HEK293T (cell line): ENCODE measurements at regions not wholly inside any gene's neighbourhood (a gene's known extent, or its start where the extent isn't known, plus 50 kb on each side); places are given as distances from the start of the nearest gene placed in this dataset.
A peak's percentile ranks its signal among the peaks of the same experiment; 100 is the strongest.
"Not testable (repeated sequence)": the region's sequence is repeated elsewhere in the genome, so short reads cannot be mapped to it uniquely, and the experiment has no call there.

Source experiments
- CTCF ChIA-PET: fragments of 350-600 bp; formaldehyde crosslinking; extraction: SDS; loops from one replicate; lab custom pipeline; 2021; ENCODE audit warnings: antibody characterized with exemption, inconsistent platforms; lab: Yijun Ruan, JAX
- POLR2A ChIA-PET: fragments of 350-600 bp; formaldehyde crosslinking; extraction: SDS; loops from one replicate; lab custom pipeline; 2020; ENCODE audit warnings: antibody characterized with exemption, inconsistent platforms; lab: Yijun Ruan, JAX
- DNase-seq: peaks from one replicate; pipeline ENCODE4 v3.0.0; 2012; ENCODE audit warnings: mixed read lengths; ENCODE audit errors: extremely low spot score
- ARNT ChIP-seq: fragments of 450-650 bp; IDR thresholded peaks from 2 replicates; pipeline ENCODE4 v1.6.1; 2017; ENCODE audit warnings: mild to moderate bottlenecking
- BHLHE40 ChIP-seq: fragments of 450-650 bp; IDR thresholded peaks from 2 replicates; pipeline ENCODE4 v1.6.1; 2016; ENCODE audit warnings: mild to moderate bottlenecking, moderate library complexity, borderline replicate concordance
- CTBP1 ChIP-seq: fragments of 450-650 bp; IDR thresholded peaks from 2 replicates; pipeline ENCODE4 v1.6.1; 2016; ENCODE audit warnings: borderline replicate concordance
- FOXK2 ChIP-seq: fragments of 450-650 bp; IDR thresholded peaks from 2 replicates; pipeline ENCODE4 v1.6.1; 2016; ENCODE audit warnings: mild to moderate bottlenecking
- FOXM1 ChIP-seq: fragments of 450-650 bp; IDR thresholded peaks from 2 replicates; pipeline ENCODE4 v1.6.1; 2017; ENCODE audit warnings: mild to moderate bottlenecking, borderline replicate concordance
- LEF1 ChIP-seq: fragments of 450-650 bp; IDR thresholded peaks from 2 replicates; pipeline ENCODE4 v1.6.1; 2017; ENCODE audit warnings: mild to moderate bottlenecking, borderline replicate concordance
- NFRKB ChIP-seq: fragments of 450-650 bp; IDR thresholded peaks from 2 replicates; pipeline ENCODE4 v1.6.1; 2016; ENCODE audit warnings: mild to moderate bottlenecking, moderate library complexity
- PKNOX1 ChIP-seq: fragments of 450-650 bp; IDR thresholded peaks from 2 replicates; pipeline ENCODE4 v1.6.1; 2016
- SP1 ChIP-seq: fragments of 450-650 bp; IDR thresholded peaks from 2 replicates; pipeline ENCODE4 v1.6.1; 2017
- ZNF384 ChIP-seq: fragments of 450-650 bp; IDR thresholded peaks from 2 replicates; pipeline ENCODE4 v1.6.1; 2016

DNA sequence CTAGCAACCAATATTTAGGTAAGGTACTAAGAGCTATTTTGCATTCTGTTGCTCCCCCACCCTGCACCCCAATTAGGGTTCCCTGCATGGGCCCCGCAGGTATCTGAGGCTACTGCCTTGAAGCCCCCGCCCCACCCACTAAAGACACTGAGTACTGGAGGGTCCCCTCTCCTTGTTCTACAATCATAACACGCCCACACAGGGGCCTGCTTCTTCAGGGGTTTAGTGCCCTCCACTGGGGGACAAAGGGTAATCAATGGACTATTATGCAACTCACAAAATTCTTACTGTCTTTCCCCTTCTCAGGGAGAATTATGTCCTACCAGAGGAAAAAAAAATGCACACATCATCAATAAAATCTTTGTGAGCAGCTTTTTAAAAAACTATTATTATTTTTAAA is 113.1 kb downstream of the ATP6V0E2 start:
- DNase-seq, POLR2A ChIA-PET, CTCF ChIA-PET: not testable (repeated sequence)

- DNase-seq, CTCF ChIA-PET, POLR2A ChIA-PET: not testable (repeated sequence)
These were observed 118.0 kb downstream of the ATP6V0E2 start for GRCh38 chr7:149991652-149992302.

- POLR2A ChIA-PET, DNase-seq, CTCF ChIA-PET: not testable (repeated sequence)
These were observed 118.6 kb downstream of the ATP6V0E2 start for GRCh38 chr7:149992366-149992765.

GRCh38 chr7:149995369-149996026 is 121.7 kb downstream of the ATP6V0E2 start:
- POLR2A ChIA-PET, CTCF ChIA-PET, DNase-seq: not testable (repeated sequence)

DNA sequence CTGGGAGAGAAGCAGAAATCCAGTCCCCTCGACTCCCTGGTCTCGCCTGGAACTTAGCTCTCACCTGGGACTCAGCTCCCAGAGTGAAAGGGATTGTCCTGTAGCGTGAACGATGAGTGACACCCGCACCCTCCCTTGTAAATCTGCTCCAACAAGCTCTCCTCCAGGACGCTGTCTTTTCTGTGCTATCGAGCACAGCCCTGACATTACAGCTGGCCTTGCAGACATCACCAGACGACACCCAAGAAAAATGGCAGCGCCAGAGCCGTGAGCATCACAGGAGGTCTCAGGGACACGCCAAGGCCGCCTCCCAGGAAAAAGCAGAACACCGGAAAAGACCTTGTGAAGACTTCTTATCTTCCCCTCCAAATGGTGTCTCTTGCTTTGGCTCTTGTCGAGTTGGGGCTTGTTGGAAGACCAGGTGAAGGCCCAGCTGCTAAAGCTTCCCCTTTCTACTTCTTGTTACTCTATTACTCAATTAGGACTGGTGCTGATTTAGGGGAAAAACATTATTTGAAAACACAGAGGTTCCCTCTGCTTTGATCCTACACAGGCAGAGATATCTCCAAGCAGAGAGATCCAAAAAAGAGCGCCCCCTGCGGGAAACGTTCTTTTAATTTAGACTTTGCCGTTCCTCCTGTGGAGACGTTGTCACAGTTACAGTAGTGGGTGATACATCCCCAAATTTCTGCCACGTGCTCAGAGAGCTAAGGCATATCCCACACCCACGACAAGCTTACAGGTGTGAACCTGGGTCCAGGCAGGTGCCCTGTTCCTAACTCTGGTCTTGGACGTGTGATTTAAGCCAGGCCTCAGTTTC is 127.2 kb downstream of the ATP6V0E2 start:
- POLR2A ChIA-PET, DNase-seq, CTCF ChIA-PET: not testable (repeated sequence)

DNA sequence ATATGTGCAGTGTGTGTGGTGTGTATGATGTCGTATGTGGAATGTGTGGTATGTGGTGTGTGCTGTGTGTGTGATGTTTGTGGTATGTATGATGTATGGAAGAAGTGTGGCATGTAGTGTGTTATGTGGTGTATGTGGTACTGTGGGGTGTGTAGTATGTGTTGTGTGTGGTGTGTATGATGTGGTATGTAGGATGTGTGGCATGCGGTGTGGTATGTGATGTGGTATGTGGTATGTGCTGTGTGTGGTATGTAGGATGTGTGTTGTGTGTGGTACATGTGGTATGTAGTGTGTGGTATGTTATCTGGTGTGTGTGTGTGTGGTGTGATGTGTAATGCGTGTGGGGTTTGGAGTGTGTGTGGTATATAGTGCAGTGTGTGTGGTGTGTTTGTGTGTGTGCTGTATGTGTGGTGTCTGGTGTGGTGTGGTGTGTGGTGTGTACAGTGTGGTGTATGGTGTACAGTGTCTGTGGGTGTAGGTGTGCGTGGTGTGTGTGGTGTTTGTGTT is 129.6 kb downstream of the ATP6V0E2 start:
- CTCF ChIA-PET = no interaction called here
- peak; percentile 75 for TF ChIP-seq CTBP1
- no peak for TF ChIP-seq ARNT
- no peak for TF ChIP-seq FOXM1
- no peak for TF ChIP-seq LEF1
- peak; percentile 33; the same call in 1 of the 2 replicates for TF ChIP-seq SP1
- TF ChIP-seq ZNF384 = 0 out of 2 replicates have a peak, but pooled peaks have one; percentile 27
- no peak for TF ChIP-seq NFRKB
- no peak for TF ChIP-seq FOXK2
- no peak for TF ChIP-seq BHLHE40
- no peak; the same call in 1 of the 2 replicates for TF ChIP-seq PKNOX1
- DNase-seq = no peak
- POLR2A ChIA-PET = no interaction called here

DNA sequence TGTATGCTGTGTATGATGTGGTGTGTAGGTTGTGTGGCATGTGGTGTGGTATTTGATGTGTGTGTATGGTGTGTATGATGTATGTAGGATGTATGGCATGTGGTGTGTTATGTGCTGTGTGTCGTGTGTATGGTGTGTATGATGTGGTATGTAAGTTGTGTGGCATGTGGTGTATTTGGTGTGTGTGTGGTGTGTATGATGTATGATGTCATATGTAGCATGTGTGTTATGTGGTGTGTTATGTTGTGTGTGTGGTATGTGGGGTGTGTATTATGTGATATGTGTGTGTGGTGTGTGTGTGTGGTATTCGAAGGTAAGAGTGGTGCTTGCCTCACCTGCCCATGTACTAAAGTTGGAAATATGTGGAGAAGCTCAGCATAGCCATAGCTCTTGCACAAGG is 130.2 kb downstream of the ATP6V0E2 start:
- CTCF ChIA-PET, POLR2A ChIA-PET, DNase-seq: not testable (repeated sequence)

DNA sequence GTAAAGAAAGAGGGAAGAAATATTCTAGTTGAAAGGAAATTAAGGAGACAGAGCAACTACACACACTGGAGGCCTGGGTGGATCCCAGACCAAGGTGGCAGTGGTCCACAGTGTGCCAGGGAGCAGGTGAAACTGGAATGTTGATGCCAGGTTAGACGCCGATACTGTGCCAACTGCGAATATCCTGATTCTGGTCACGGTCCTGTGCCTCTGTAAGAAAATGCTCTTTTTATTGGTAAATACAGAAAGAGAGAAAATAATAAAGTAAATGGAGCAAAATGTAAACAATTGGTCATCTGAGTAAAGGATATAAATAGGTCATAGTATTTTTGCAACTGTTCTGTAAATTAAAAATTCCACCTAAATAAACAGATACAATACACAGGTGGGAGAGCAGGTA is 131.1 kb downstream of the ATP6V0E2 start:
- CTCF ChIA-PET, DNase-seq, POLR2A ChIA-PET: not testable (repeated sequence)

DNA sequence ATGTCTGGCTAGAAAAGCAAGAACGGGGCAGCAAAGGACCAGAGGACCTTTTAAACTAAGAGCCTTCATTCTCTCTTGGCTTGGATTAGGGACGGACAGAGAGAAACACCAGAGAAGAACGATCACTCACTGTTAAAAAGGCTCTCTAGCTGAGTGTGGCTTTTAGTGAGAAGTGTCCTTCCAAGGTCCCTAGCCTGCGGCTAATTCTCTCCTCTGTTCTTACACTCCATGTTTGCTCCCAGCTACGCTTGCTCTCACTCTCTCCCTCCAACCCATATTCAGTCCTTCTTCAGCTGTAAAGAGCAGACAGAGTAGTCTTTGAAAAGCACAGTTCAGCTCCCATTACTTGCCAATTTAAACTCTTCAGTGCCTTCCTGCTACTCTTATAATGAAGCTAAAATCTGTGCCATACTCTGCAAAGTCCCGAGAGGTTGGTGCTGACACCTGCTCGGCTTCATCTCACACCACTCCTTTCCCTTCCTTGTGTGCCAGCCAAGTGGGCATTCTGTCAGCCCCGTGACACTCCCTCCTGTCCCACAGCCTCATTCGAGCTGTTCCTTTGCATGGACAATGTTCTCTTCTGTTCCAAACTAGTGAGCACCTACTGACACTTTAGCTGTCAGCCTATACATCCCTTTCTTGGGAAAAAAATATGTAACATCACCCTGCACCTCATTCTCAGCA is 136.0 kb downstream of the ATP6V0E2 start:
- DNase-seq, CTCF ChIA-PET: not testable (repeated sequence)

GRCh38 chr7:150016651-150017189 is 143.0 kb downstream of the ATP6V0E2 start:
- POLR2A ChIA-PET, CTCF ChIA-PET, DNase-seq: not testable (repeated sequence)

More for the DNA sequence above, 136.0 kb downstream of the ATP6V0E2 start:
- POLR2A ChIA-PET = not testable (repeated sequence)

- POLR2A ChIA-PET, DNase-seq, CTCF ChIA-PET: not testable (repeated sequence)
These were observed 146.4 kb downstream of the ATP6V0E2 start for GRCh38 chr7:150020210-150020609.

DNA sequence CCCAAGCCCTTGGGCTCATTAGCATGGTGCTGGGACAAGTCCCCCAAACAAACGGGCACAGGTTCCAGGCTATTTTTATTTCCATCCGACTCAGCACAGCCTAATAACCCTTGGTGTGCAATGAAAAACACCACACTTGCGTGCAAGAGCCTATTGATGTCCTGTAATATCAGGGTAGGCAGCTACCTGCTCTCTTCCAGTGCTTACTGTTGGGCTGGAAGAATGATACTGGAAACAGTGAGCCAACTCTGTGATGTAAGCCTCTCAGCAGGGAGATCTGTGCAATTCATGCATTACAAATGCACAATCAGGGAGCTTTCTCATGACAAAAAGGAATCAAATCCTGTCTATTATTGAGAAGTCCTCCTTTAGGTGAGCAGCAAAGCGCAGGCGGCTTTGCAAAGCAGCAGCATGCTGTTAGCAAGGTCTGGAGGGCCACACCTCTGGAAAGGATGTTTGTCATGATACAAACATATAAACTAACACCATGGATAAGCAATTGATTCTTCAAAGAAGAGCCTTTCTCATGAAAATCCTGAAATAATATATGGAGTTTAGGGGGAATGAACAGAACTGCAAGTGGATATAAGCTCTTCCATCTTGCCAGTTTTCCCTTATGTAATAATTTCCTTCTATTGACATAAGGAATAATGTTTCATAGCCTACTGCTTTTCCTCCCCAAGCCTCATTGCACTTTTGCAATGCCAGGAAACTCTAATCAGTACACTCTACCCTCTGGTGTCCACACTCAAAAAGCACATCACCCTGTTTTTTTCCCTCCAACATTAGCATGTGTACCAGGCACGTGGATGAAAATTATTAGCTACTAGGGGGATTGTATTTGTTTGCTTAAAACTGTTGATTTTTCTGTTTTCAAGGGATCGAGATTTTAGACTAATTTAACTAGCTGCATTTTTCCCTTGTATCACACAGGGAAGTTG is 151.1 kb downstream of the ATP6V0E2 start:
- POLR2A ChIA-PET, CTCF ChIA-PET, DNase-seq: not testable (repeated sequence)

GRCh38 chr7:150025802-150026201 is 152.0 kb downstream of the ATP6V0E2 start:
- DNase-seq, CTCF ChIA-PET, POLR2A ChIA-PET: not testable (repeated sequence)
